ENCODE measurements at regions not wholly inside any gene's neighbourhood (a gene's known extent, or its start where the extent isn't known, plus 50 kb on each side); places are given as distances from the start of the nearest gene placed in this dataset.

DNA sequence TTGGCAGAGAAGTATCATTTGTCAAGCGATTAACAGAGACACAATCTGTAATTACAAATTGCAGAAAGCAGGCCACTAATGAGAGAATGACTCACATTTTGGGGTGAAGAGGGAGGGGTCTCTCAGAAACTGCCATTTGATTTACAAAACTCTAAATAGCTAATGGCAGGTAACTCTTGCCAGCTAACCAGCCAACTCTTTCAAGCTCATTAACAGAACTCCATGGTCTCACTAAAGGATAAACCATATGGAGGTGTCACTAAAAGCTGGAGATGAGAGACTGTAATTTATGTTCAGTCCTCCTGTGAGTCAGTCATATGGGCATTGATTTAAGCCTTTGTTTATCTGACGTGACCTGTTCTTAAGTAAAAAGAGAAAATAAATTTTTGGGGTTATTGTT lies 336.4 kb downstream of the FOXG1 start:
- H3K4me3 Mint-ChIP-seq = no peak overlapping the region
- H3K36me3 Mint-ChIP-seq (ENCODE audit: low read depth) = no peaks in the 10 kb centered on the region
- no peaks in the 10 kb centered on the region for H3K4me1 Mint-ChIP-seq
- H3K27ac Mint-ChIP-seq = no peak overlapping the region
- no peaks in the 10 kb centered on the region for H3K27me3 Mint-ChIP-seq (ENCODE audit: low read depth)
- H3K9me3 Mint-ChIP-seq = no peaks in the 10 kb centered on the region
- TF ChIP-seq, protein P1, sequence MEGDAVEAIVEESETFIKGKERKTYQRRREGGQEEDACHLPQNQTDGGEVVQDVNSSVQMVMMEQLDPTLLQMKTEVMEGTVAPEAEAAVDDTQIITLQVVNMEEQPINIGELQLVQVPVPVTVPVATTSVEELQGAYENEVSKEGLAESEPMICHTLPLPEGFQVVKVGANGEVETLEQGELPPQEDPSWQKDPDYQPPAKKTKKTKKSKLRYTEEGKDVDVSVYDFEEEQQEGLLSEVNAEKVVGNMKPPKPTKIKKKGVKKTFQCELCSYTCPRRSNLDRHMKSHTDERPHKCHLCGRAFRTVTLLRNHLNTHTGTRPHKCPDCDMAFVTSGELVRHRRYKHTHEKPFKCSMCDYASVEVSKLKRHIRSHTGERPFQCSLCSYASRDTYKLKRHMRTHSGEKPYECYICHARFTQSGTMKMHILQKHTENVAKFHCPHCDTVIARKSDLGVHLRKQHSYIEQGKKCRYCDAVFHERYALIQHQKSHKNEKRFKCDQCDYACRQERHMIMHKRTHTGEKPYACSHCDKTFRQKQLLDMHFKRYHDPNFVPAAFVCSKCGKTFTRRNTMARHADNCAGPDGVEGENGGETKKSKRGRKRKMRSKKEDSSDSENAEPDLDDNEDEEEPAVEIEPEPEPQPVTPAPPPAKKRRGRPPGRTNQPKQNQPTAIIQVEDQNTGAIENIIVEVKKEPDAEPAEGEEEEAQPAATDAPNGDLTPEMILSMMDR (IDR thresholded peaks at IDR 0.05; ENCODE audit: unreplicated experiment in 3 of 3) = no peak

DNA sequence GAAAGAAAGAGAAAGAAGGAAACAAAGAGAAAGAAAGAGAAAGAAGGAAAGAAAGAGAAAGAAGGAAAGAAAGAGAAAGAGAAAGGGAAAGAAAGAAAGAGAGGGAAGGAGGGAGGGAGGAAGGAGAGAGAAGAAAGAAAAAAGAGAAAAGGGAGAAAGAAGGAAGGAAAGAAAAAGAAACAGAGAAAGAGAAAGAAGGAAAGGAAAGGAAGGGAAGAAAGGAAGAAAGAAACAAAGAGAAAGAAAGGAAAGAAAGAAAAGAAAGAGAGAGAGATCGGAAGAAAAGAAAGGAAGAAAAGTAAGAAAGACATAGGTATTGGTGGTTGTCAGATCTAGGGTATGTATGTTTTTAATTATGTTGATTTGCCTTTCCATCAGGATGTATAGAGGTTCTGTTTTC lies 342.3 kb downstream of the FOXG1 start:
- Mint-ChIP-seq H3K36me3 (ENCODE audit: low read depth) (no peaks in the 10 kb centered on the region), H3K4me1 (no peaks in the 10 kb centered on the region), H3K27me3 (ENCODE audit: low read depth) (no peaks in the 10 kb centered on the region), H3K27ac (no peak overlapping the region), H3K4me3 (no peak overlapping the region), H3K9me3 (no peaks in the 10 kb centered on the region)
- TF ChIP-seq, protein P1 (IDR thresholded peaks at IDR 0.05; ENCODE audit: unreplicated experiment in 3 of 3) = no peak

DNA sequence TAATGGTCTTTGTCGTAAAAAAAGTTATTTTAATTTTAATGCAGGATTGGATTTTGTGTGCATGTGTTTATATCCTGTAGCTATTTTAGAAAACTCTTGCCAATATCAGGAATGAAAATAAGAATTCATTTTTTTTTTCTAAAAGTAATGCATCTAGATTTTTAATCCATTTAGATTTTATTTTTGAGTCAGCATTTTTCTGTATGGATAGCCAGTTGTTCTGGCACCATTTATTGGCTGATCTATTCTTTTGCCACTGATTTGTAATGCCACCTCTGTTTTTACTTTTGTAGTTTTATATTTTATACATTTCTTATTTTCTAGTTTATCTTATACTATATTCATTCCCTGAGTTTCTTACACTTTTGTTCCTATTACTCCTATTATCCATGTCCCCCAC lies 343.0 kb downstream of the FOXG1 start:
- no peaks in the 10 kb centered on the region for H3K27me3 Mint-ChIP-seq (ENCODE audit: low read depth)
- TF ChIP-seq, protein P1 (IDR thresholded peaks at IDR 0.05; ENCODE audit: unreplicated experiment in 3 of 3) = no peak
- H3K4me1 Mint-ChIP-seq = no peaks in the 10 kb centered on the region
- no peaks in the 10 kb centered on the region for H3K36me3 Mint-ChIP-seq (ENCODE audit: low read depth)
- no peaks in the 10 kb centered on the region for H3K9me3 Mint-ChIP-seq
- H3K4me3 Mint-ChIP-seq = no peak overlapping the region
- no peak overlapping the region for H3K27ac Mint-ChIP-seq

DNA sequence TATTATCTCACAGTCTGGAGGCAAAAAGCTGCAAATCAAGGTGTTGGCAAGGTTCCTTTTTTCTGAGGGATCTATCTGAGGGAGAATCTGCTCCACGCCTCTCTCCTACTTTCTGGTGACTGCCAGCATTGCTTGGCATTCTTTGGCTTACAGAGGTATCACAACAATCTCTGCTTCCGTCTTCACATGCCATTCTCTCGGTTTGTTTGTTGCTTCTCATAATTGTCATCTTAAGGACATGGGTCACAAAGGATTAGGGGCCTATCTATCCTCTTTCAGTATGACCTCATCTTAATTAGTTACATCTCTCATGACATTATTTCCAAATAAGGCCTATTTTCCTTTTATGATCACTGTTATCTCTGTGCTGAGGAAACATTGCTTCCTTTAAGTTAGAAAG lies 345.0 kb downstream of the FOXG1 start:
- Mint-ChIP-seq H3K36me3 (ENCODE audit: low read depth) (no peaks in the 10 kb centered on the region), H3K9me3 (no peaks in the 10 kb centered on the region), H3K27ac (no peak overlapping the region), H3K4me1 (no peaks in the 10 kb centered on the region), H3K4me3 (no peak overlapping the region), H3K27me3 (ENCODE audit: low read depth) (no peaks in the 10 kb centered on the region)
- TF ChIP-seq, protein P1 (IDR thresholded peaks at IDR 0.05; ENCODE audit: unreplicated experiment in 3 of 3) = no peak

DNA sequence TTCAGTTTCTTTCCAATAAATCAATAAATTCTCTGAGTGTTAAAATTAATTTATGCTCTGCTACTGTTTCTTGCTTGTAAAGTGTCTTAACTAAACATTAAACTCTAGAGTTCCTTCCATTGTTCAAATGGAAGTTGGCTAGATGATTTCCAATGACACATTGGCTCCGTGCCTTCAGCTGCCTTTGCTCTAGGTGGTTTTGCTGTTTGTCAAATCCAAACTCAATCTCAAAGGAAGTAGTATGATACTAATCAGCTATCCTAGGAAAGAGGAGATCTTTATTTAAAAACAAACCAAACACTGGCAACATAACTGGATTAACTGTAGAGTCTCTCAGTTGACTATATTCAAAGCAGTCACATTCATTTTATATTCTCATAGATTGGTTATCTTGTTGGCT lies 356.4 kb downstream of the FOXG1 start:
- TF ChIP-seq, protein P1 (IDR thresholded peaks at IDR 0.05; ENCODE audit: unreplicated experiment in 3 of 3) = no peak
- no peak overlapping the region for H3K27ac Mint-ChIP-seq
- H3K4me1 Mint-ChIP-seq = no peaks in the 10 kb centered on the region
- peaks cover 3% of the 10 kb centered on the region for H3K9me3 Mint-ChIP-seq
- H3K27me3 Mint-ChIP-seq (ENCODE audit: low read depth) = peaks cover 5% of the 10 kb centered on the region
- no peak overlapping the region for H3K4me3 Mint-ChIP-seq
- H3K36me3 Mint-ChIP-seq (ENCODE audit: low read depth) = no peaks in the 10 kb centered on the region

DNA sequence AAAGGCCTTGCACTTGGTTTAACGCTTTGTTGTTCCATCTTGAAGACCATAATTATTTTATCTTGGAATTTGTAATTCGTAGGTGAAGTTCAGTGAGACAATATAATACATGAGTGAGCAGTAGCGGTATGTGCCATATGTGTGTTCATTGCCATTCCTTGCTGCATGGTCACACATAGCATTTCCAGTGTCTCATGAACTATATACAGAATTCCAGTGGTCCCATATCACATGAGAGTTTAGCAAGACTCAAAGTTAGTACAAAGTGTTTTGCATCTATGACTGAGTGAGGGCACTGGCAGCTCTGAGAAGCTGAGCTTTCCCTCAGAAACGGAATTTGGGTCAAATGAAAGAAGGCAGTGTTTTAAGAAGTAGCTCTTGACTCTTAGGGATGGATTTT lies 359.8 kb downstream of the FOXG1 start:
- H3K27ac Mint-ChIP-seq = no peak overlapping the region
- H3K27me3 Mint-ChIP-seq (ENCODE audit: low read depth) = peaks cover 3% of the 10 kb centered on the region
- H3K4me1 Mint-ChIP-seq = no peaks in the 10 kb centered on the region
- H3K9me3 Mint-ChIP-seq = no peaks in the 10 kb centered on the region
- no peaks in the 10 kb centered on the region for H3K36me3 Mint-ChIP-seq (ENCODE audit: low read depth)
- TF ChIP-seq, protein P1 (IDR thresholded peaks at IDR 0.05; ENCODE audit: unreplicated experiment in 3 of 3) = no peak
- H3K4me3 Mint-ChIP-seq = no peak overlapping the region

All from nephron (organoid).